HG03460 (cell line): ENCODE measurements at regions not wholly inside any gene's neighbourhood (a gene's known extent, or its start where the extent isn't known, plus 50 kb on each side); places are given as distances from the start of the nearest gene placed in this dataset.
"Not testable (repeated sequence)": the region's sequence is repeated elsewhere in the genome, so short reads cannot be mapped to it uniquely, and the experiment has no call there.

Source experiments
- ATAC-seq: cut with Tn5 transposase; IDR thresholded peaks from one replicate; pipeline ENCODE4 v1.9.1; 2021; ENCODE audit not compliant: unreplicated experiment

- ATAC-seq = no peak
These were observed 175.6 kb upstream of the FAR2 start for GRCh38 chr12:28973491-28973890.

- ATAC-seq = no peak
These were observed 174.9 kb upstream of the FAR2 start for GRCh38 chr12:28974166-28974565.

- ATAC-seq = no peak
These were observed 174.2 kb upstream of the FAR2 start for GRCh38 chr12:28974883-28975282.

- no peak for ATAC-seq
These were observed 173.3 kb upstream of the FAR2 start for GRCh38 chr12:28975564-28976340.

- ATAC-seq = no peak
These were observed 168.6 kb upstream of the FAR2 start for GRCh38 chr12:28980436-28980835.

GRCh38 chr12:28987538-28988324 is 161.3 kb upstream of the FAR2 start:
- no peak for ATAC-seq

GRCh38 chr12:28988325-28988704 is 160.8 kb upstream of the FAR2 start:
- no peak for ATAC-seq

- no peak for ATAC-seq
These were observed 157.5 kb upstream of the FAR2 start for GRCh38 chr12:28991626-28992025.

- no peak for ATAC-seq
These were observed 155.4 kb upstream of the FAR2 start for GRCh38 chr12:28993720-28994119.

- ATAC-seq = no peak
These were observed 154.8 kb upstream of the FAR2 start for GRCh38 chr12:28994179-28994715.

- no peak for ATAC-seq
These were observed 152.4 kb upstream of the FAR2 start for GRCh38 chr12:28996688-28997087.

GRCh38 chr12:28998662-28999120 is 150.4 kb upstream of the FAR2 start:
- no peak for ATAC-seq

GRCh38 chr12:29004066-29004935 is 144.8 kb upstream of the FAR2 start:
- no peak for ATAC-seq

GRCh38 chr12:29004936-29005304 is 144.2 kb upstream of the FAR2 start:
- no peak for ATAC-seq

GRCh38 chr12:29008786-29009185 is 140.3 kb upstream of the FAR2 start:
- ATAC-seq = no peak

- ATAC-seq = no peak
These were observed 136.4 kb upstream of the FAR2 start for GRCh38 chr12:29012673-29013072.

GRCh38 chr12:29017532-29017931 is 131.5 kb upstream of the FAR2 start:
- ATAC-seq = not testable (repeated sequence)

GRCh38 chr12:29023436-29024076 is 125.5 kb upstream of the FAR2 start:
- ATAC-seq = no peak

- no peak for ATAC-seq
These were observed 125.0 kb upstream of the FAR2 start for GRCh38 chr12:29024117-29024516.

GRCh38 chr12:29025937-29026336 is 123.1 kb upstream of the FAR2 start:
- no peak for ATAC-seq

- no peak for ATAC-seq
These were observed 122.7 kb upstream of the FAR2 start for GRCh38 chr12:29026419-29026818.
